Breast epithelium (tissue), 3 donors: ENCODE measurements at regions not wholly inside any gene's neighbourhood (a gene's known extent, or its start where the extent isn't known, plus 50 kb on each side); places are given as distances from the start of the nearest gene placed in this dataset.

Source experiments
- POLR2A ChIP-seq: fragments of 450-650 bp; IDR thresholded peaks from one replicate; pipeline ENCODE4 v1.6.1; 2016; ENCODE audit warnings: antibody characterized with exemption, mild to moderate bottlenecking, moderate library complexity
- TF ChIP-seq, protein P1 (sequence below), 3 donors: fragments of 450-650 bp; IDR thresholded peaks; one replicate each; pipeline ENCODE4 v1.5.1; 2016 to 2017; ENCODE audit warnings: antibody characterized with exemption in 3 of 3, mild to moderate bottlenecking in 3 of 3, moderate library complexity in 3 of 3

DNA sequence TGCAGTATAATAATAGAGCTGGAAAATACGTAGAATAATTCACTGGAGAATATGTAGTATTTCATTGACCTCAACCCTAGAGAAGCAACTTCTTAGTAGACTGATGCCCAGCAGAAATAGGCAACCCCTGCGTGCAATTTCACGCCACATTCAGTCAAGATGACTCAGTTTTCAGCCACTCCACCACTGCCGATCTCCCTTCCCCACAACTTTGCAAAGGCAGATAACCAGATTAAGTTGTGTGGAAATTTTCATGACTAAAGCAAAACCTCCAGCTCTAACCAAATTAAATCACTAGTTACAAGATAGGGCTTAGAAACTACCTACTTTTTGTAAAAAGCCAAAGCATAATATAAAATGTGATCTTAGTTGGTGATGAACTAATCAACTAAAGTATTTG is 63.3 kb upstream of the STK17B start:
- no peak for TF ChIP-seq POLR2A
- TF ChIP-seq, protein P1, sequence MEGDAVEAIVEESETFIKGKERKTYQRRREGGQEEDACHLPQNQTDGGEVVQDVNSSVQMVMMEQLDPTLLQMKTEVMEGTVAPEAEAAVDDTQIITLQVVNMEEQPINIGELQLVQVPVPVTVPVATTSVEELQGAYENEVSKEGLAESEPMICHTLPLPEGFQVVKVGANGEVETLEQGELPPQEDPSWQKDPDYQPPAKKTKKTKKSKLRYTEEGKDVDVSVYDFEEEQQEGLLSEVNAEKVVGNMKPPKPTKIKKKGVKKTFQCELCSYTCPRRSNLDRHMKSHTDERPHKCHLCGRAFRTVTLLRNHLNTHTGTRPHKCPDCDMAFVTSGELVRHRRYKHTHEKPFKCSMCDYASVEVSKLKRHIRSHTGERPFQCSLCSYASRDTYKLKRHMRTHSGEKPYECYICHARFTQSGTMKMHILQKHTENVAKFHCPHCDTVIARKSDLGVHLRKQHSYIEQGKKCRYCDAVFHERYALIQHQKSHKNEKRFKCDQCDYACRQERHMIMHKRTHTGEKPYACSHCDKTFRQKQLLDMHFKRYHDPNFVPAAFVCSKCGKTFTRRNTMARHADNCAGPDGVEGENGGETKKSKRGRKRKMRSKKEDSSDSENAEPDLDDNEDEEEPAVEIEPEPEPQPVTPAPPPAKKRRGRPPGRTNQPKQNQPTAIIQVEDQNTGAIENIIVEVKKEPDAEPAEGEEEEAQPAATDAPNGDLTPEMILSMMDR (IDR thresholded peaks at IDR 0.05), result no peak
